GM18868 (cell line): ENCODE measurements at regions not wholly inside any gene's neighbourhood (a gene's known extent, or its start where the extent isn't known, plus 50 kb on each side); places are given as distances from the start of the nearest gene placed in this dataset.

ENCODE experiments used
- ATAC-seq: cut with Tn5 transposase; IDR thresholded peaks from one replicate; pipeline ENCODE4 v1.9.1; 2021; ENCODE audit warnings: mild to moderate bottlenecking, moderate library complexity; ENCODE audit not compliant: unreplicated experiment

DNA sequence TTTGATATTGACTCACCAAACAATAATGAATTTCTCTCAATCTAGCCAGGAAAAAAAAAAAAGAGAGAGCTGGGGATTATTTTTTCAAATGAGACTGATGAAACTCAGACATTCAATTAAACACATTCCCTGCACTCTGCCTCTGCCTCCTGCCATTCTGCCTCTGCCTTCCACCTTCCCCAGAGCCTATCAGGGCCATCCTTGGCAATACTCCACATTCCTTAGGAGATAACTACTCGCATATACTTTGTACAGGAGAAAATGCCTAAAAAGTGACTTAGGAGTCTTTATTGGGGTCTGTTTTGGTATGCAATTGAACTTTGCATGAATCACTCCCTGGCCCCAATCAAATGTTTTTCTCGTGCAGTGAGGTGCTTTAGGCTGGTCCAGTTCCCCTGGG is 246.6 kb upstream of the PLET1 start:
- no peak for ATAC-seq

- ATAC-seq = no peak
Measured at GRCh38 chr11:112508750-112509149, 248.1 kb upstream of the PLET1 start.

- ATAC-seq = no peak
Measured at GRCh38 chr11:112509300-112509699, 248.6 kb upstream of the PLET1 start.

GRCh38 chr11:112511271-112511670 is 250.6 kb upstream of the PLET1 start:
- ATAC-seq = no peak

DNA sequence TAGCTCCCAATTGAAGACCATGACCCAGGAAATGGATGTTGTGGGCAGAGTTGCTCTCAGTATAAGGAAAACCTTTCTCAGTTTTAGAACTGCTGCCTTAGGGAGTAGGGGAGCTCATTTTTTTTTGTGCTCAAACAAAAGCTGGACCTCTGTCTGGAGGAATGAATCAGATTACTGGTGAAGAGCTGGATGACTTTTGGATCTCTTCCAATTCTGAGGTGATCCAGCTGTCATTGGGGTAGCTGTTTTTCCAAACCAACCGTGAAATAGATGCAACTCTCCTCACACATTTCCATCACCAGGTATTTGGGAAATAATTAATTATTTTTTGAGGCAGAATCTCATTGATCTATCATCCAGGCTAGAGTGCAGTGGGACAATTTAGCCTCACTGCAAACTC is 251.3 kb upstream of the PLET1 start:
- no peak for ATAC-seq

GRCh38 chr11:112513417-112513816 is 252.8 kb upstream of the PLET1 start:
- no peak for ATAC-seq

DNA sequence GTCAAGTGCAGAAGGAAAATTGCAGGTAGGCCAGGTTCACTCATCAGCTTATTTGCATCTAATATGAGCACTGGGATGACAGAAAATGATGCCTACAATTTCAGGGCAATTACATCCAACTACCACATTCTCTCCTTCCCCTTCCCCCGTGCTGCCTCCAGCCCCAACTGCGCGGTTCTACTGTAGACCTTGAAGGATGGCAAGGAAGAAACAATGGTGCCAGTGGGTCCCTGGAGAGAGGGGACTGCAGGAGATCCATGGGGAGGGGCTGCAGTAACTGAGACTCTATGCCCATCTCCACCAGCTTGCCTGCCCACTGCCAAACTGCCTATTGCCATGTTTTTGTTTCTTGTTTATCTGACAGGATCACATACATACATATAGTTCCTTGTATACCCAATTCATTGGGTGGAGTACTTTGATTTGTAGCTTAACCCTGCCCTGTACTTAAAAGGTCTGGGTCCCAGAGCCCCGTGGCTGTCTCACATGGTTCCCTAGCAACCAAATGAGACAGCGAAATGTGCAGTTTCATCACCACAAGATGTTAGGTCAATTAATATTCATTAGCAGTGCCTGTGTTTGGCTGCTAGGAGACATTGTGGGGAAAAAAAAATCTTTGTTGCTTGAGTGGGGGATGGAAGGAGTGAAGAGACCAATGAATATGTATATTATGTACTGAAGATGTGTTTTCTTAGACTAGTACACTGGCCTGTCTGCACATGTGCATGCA is 253.5 kb upstream of the PLET1 start:
- no peak for ATAC-seq

- ATAC-seq = no peak
Measured at GRCh38 chr11:112516261-112516660, 255.6 kb upstream of the PLET1 start.

DNA sequence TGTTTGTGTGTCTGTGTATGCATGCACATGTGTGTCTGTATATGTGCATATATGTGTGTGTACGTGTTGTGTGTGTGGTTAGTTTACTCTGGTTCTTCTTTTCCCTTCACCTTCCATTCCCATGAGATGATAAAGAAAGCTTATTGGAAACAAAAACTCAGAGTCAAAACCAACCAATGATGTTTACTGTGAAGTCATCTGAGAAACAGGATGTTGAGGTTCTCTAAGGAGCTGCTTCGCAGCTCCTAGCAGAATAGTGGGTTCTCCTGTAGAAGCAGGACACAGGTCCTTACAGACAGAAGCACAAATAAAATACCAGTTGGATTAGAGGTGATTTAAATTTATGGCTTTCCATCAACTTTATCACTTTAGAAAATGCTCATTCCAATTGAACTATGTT is 256.1 kb upstream of the PLET1 start:
- no peak for ATAC-seq

DNA sequence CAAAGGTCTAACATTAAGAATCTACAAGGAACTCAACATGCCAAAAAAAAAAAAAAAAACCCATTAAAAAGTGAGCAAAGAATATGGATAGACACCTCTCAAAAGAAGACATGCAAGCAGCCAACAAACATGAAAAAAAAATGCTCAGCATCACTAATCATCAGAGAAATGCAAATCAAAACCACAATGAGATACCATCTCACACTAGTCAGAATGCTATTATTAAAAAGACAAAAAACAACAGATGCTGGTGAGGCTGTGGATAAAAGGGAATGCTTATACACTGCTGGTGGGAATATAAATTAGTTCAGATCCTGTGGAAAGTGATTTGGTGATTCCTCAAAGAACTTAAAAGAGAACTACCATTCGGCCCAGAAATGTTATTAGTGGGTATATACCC is 257.7 kb upstream of the PLET1 start:
- no peak for ATAC-seq

- no peak for ATAC-seq
Measured at GRCh38 chr11:112519751-112520150, 259.1 kb upstream of the PLET1 start.

GRCh38 chr11:112520354-112520753 is 259.7 kb upstream of the PLET1 start:
- ATAC-seq = peak; percentile 61

- ATAC-seq = no peak
Measured at GRCh38 chr11:112522536-112522935, 261.9 kb upstream of the PLET1 start.

DNA sequence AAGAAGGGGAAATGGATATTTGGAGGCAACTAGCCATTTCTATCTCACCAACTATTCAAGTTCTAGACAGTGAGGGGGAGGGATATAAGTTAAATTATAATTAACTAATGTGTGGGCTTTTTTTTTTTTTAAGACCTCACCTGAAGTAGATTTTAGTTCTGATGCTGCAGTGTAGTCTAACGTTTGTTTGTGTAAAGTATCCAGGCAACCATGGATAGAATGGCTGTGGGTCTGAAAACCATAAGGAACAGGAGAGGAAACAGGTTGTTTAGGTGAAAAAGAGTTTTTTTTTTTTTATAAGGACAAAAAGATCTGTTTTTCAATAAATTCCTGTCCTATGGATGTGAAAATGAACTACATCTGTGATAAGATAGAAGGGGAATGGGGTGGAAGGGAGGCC is 262.4 kb upstream of the PLET1 start:
- no peak for ATAC-seq

DNA sequence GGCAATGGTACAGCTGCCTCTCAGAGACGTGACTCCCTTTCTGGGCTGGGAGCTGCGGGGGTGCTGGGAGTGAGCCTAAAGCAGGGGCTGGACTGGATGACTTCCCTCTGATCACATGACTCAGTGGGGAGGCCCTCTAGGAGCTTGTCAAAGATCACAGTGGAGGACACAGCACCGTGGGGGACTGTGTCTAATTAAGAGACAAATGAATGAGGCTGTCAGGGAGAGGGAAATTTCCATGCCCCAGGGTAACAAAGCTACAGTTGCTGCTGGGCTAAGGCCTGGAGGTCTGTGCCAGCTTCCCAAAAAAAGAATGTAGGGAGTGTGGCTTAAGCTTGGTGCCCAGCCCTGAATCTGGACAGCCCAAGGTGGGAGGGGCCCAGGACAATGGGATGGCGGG is 262.8 kb upstream of the PLET1 start:
- ATAC-seq = no peak

DNA sequence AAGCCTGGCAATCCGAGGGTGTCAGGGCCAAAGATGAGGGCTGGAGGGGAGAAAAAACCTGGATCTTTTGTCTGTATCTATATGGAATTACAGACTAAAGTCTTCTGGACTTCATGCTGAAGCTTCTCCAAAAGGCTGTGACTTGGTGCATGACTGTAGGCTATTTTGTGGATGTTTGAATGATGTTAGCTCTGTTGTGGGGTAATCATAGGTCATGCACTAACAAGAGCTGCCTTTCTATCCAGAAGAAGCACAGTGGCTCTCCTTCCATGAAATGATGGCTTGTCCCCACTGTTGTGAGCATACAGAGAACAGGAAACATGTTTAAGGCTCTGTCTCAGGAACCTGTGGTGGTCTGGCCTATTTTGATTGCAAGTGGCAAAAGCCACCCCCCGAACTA is 263.3 kb upstream of the PLET1 start:
- ATAC-seq = no peak

DNA sequence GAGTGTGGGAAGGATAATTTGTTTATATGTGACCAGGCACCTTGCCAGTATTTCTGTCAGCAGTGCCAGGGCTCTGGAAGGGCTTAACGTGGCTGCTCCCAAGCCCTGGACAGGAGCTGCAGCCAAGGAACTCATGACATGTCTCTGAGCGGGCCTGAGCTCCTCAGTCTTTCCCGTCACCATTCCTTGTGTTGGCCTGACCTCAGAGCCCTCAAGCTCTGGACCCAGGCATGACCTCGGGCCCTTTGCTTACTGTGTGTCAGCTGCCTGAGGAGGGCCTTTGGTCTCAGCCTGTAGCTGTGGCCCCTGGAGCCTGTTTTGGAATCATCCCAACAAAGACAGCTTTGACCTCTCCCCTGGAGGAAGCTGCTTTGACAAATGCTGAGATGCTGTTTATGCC is 264.1 kb upstream of the PLET1 start:
- ATAC-seq = no peak

DNA sequence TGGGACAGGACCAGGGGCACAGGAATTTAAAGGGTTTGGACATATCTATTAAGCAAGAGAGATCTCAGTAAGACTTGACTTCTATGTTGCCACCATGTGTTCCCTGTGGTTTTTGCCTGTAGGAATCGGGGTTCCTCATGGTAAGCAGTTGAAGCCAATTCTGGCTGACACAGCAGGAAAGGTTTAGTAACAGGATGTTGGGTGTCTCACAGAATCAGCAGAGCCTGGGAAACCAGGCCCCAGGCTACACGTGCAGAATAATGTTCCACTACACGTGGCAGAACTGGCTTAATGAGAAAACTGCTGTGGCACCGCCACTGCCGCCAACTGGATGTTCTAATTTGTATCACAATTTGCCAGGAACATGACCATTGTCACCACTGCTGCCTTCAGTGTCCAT is 264.6 kb upstream of the PLET1 start:
- no peak for ATAC-seq

GRCh38 chr11:112525844-112526590 is 265.4 kb upstream of the PLET1 start:
- ATAC-seq = no peak

GRCh38 chr11:112526699-112527416 is 266.2 kb upstream of the PLET1 start:
- no peak for ATAC-seq

DNA sequence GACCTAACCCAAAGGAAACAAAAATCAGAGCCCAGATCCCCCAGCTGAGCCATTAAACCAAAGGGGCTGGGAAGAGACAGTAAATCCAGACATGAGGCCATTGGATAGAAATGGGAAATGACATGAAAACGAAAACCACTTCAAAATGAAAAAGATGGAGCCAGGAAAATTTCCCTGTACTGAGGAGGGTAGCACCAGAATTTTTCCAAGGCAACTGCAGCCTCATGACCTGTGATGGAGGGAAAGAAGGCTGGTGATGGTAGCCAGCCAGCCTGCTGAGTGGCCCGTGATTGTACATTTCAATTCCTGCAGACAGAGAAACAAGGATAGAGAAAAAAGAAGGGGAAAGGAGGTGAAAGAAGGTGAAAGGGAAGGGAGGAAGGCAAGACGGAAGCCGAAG is 268.4 kb upstream of the PLET1 start:
- no peak for ATAC-seq

GRCh38 chr11:112532506-112532905 is 271.8 kb upstream of the PLET1 start:
- no peak for ATAC-seq
